GM12892 (cell line): ENCODE measurements at regions not wholly inside any gene's neighbourhood (a gene's known extent, or its start where the extent isn't known, plus 50 kb on each side); places are given as distances from the start of the nearest gene placed in this dataset.

Experiments used
- POLR2A ChIP-seq: IDR thresholded peaks from 2 replicates; pipeline ENCODE4 v1.6.1; 2011; ENCODE audit warnings: low read depth, low read length, control low read depth
- POLR2AphosphoS5 ChIP-seq: IDR thresholded peaks from 2 replicates; pipeline ENCODE4 v1.6.1; 2011; ENCODE audit warnings: low read depth, low read length, control low read depth

- TF ChIP-seq POLR2AphosphoS5: no peak
- TF ChIP-seq POLR2A: no peak
These were observed 482.4 kb upstream of the MMS22L start for GRCh38 chr6:97765461-97765860.
